ENCODE measurements at regions not wholly inside any gene's neighbourhood (a gene's known extent, or its start where the extent isn't known, plus 50 kb on each side); places are given as distances from the start of the nearest gene placed in this dataset.

DNA sequence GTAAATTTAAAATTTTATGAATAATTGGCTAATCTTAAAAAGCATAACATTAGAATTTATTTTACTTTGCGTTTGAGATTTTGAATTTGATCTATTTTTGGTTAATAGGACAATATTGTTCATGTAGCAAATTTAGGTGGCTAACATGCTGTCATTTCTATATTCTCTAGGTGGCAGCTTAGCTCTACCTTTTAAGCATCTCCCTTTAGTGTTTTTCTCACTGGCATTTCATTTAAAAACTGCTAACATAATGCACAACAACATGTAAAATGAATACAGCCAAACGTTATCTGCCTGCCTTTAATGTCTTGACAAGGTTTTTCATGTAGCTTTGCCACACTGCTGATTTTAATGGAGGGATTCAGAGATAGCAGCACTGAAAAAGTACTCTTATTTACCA lies 272.4 kb upstream of the FBXO33 start:
- TF ChIP-seq POLR2A (IDR thresholded peaks at IDR 0.05) = no peak
- TF ChIP-seq, protein P1, sequence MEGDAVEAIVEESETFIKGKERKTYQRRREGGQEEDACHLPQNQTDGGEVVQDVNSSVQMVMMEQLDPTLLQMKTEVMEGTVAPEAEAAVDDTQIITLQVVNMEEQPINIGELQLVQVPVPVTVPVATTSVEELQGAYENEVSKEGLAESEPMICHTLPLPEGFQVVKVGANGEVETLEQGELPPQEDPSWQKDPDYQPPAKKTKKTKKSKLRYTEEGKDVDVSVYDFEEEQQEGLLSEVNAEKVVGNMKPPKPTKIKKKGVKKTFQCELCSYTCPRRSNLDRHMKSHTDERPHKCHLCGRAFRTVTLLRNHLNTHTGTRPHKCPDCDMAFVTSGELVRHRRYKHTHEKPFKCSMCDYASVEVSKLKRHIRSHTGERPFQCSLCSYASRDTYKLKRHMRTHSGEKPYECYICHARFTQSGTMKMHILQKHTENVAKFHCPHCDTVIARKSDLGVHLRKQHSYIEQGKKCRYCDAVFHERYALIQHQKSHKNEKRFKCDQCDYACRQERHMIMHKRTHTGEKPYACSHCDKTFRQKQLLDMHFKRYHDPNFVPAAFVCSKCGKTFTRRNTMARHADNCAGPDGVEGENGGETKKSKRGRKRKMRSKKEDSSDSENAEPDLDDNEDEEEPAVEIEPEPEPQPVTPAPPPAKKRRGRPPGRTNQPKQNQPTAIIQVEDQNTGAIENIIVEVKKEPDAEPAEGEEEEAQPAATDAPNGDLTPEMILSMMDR (IDR thresholded peaks at IDR 0.05) = no peak
- TF ChIP-seq EP300 (IDR thresholded peaks at IDR 0.05) = no peak
- no peak for TF ChIP-seq POLR2AphosphoS5 (IDR thresholded peaks at IDR 0.05)
